GM21515 (cell line): ENCODE measurements at regions not wholly inside any gene's neighbourhood (a gene's known extent, or its start where the extent isn't known, plus 50 kb on each side); places are given as distances from the start of the nearest gene placed in this dataset.

Experiments
- ATAC-seq: cut with Tn5 transposase; IDR thresholded peaks from one replicate; pipeline ENCODE4 v1.9.1; 2021; ENCODE audit not compliant: unreplicated experiment

DNA sequence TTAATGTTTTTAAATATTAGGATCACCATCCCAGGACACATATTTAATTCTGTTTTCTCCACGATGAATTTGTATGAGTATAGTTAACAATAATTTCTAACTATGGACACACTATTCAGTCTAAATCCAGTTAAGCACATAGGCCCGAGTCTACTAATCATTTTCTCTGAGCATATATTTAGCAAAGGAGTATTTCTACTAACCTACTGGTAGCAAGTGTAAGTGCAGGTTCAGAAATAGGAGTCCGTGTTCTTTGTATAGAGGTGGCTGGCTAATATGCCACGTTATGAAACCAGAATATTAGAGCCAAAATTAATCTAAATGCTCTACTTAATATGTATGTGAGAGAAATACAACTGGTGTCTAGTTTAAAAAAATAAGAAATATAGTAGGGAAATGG lies 416.6 kb upstream of the NXPH2 start:
- ATAC-seq: no peak

DNA sequence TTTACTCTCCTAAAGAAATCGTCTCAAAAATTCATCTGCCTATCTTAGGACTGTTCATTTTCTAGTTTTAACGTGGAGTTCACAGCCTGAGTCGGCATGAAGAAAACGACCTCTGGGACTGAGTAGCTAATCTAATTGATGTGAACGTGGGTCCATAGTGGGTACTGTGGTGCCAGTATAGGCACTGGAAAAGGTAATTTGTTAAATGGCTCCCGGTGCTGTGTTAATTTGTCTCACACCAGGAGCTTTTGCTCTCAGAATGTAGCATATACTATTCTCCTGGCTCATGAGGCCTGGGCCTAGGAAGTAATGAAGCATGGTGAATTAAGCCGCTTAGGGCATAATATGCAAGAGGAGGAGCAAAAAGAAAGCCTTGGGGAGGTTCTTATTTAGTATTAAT lies 414.4 kb upstream of the NXPH2 start:
- ATAC-seq: no peak

DNA sequence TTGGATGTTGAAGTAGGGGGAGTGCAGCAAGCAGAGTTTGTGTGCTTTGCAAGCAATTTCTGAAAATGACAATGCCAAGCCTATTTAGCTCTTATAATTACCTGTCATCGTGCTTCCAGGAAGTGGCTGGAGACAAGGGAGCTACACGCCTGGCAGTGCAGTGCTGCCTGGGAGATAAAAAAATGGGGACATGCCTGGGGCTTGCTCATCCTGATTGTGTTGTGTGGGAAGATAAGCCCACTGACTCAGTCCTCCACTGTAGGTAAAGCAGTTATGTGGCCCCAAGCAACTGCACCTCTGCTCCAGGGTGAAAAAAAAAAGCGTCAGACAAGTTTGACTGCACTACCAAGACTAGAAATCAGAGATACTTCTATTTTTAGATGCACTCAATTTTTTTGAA lies 396.9 kb upstream of the NXPH2 start:
- ATAC-seq: no peak

DNA sequence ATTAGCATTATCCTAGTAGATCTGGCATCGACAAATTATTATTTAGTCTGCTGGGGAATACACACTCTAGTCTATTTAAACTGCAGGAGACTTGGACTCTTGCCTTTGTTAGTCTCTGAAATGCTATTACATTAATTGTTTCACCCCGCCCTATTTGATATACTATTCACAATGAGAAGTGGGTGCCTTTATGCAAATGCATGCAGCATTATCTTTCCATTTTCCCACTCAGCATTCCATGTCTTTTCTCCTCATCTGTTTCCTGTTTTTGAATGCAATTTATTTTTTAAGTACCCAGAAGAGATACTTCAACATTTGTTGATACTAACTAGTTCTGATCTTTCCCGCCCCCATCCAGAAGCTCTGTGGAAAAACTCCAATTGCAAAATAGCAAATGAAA lies 395.3 kb upstream of the NXPH2 start:
- ATAC-seq: no peak

DNA sequence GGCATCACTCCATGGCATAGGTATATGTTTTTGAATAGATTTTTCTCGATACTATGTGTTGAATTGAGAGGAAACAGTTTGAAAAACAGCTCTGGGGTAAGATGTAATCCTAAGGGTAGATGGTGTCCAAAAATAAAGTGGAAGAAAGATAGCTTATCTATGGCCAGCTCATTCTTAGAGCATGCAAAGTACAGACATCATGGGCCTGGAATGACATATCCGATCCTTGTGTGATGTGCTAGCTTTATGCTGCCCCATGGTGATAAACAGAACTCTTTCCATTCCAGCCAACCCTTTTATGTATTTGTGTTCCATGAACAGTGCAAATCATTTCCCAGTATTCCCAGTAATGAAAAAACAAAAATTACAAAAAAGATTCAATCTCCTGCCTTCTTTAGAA lies 390.2 kb upstream of the NXPH2 start:
- no peak for ATAC-seq

DNA sequence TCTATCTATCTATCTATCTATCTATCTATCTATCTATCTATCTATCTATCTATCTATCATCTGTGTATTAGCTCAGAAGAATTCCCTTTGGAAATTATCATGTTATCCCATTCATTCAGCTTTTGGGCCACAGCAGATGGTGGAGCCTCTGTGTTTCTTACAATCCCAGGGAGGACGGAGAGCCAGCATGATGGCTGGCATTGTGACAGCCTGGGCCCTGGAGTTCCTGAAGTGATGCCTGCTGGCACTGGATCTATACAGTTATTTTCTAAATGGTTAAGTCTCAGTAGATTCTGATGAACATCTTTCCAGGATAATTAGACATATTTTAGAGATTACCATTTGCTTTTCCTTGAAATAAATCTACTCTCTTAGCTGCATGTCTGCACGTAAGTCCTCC lies 385.4 kb upstream of the NXPH2 start:
- no peak for ATAC-seq

DNA sequence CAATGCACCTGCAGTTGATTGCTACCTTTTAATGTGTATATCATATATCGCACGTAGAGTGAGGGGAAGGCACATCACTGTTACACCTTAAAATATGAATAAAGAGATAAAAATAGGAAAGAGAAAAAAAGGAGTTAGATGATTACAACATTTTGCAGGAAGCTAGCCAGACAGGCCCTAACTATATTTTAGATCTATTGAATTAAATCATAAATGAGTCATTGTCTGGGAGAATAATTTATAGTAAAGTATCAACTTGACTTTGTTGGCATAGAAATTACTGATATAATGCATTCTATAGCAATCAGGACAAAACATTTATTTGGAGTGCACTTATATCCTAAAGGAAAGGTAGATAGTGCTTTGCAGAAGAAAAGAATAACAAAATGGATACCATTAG lies 384.9 kb upstream of the NXPH2 start:
- ATAC-seq: no peak

DNA sequence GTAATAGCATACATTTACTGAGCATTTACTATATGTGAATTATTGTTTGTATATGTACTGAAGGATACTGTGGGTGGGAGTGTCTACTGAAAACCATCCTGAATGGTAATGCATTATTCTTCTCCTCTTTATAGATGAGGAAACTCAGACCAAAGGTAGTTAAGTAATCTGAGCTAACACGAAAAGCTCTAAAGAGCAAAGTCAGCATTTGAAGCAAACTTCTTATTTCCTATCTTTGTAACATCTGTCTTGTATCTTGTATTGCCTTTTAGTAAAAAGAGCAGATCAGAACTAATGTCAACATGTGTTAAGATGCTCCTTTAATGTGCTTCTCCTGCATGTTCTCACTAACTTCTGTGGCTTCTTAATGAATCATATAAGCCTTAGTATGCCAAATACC lies 382.8 kb upstream of the NXPH2 start:
- ATAC-seq: no peak

DNA sequence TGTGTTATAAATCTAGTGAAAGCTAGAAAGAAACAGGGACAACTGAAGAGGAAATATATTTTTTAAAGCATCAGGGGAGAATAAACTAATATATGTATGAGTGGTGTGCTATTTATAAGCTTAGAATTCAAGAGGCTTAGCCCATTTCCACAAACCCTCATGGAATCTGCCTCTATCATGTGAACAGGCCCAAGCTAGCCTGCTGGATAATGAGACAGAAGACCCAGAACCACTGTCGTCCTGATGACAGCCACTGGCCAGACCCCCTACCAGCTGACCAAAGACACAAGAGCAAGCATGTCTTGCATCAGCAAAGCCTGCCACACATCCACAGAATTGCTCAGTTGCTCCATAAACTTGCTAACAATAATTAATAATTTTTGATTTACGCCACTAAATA lies 382.3 kb upstream of the NXPH2 start:
- ATAC-seq: no peak

DNA sequence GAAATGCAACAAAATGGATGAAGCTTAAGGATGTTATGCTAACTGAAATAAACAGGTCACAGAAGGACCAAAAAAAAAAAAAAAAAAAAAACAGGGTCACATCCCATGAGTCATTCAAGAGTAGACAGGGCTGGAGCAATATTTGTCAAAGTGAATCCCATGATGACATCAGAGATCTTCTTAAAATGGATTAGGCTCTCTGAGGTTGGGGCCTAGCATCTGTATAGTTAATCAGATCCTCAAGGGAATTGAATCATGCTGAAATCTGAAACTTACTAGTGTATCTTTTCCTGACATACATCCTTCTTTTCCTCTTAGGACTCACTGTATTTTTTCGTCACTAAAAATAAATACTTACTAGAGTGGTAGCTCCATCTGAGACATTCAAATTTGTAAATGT lies 380.6 kb upstream of the NXPH2 start:
- no peak for ATAC-seq

DNA sequence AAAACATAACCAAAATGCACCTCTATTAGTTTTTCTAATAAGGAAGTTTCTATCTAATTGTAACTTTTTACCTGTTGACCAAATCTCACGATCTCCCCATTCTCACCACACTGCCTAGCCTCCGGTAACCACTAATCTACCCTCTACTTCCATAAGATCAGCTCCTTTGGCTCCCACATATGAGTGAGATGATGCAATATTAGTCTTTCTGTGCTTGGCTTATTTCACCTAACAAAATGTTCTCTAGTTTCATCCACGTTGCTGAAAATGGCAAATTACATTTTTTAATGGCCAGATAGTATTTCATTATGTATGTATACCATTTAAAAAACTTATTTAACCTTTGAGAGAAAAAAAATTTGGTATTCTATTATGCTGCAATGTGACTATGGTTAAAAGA lies 379.0 kb upstream of the NXPH2 start:
- ATAC-seq: no peak

DNA sequence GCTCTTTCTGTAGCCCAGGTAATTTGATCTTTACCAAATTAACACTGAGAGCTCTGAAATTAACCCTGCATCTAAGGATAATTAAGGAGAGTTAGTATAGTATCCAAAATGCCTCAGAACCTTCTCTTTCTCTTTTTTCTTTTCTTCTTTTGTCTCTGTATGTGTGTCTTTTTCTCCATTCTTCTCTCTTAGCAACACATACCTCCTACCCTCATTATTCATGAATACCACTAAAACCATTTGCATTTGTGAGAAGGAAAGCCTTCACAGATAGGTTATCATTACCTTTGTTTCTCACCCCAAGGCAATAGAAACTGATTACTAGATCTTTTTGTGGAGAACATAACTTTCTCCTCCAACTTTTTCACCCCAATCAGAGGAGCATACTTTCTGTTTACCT lies 376.5 kb upstream of the NXPH2 start:
- no peak for ATAC-seq

DNA sequence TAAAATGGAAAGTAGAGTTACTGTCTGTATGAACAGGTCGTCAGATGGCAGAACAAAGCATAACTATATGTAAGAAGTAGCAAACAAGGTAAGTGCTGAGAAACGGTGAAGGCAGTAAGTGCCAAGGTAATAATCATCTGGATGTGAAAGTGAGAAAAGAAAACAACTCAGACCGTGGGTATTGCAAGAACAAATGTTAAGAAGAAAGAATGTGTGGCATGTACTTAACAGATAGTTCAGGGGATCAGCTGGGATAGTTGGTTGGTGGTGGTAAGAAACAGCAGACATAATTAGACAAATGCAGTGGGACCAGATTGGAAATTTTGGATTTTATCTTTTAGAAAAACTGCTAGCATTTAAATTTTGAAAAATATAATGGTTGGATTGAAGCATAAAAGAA lies 375.8 kb upstream of the NXPH2 start:
- no peak for ATAC-seq

DNA sequence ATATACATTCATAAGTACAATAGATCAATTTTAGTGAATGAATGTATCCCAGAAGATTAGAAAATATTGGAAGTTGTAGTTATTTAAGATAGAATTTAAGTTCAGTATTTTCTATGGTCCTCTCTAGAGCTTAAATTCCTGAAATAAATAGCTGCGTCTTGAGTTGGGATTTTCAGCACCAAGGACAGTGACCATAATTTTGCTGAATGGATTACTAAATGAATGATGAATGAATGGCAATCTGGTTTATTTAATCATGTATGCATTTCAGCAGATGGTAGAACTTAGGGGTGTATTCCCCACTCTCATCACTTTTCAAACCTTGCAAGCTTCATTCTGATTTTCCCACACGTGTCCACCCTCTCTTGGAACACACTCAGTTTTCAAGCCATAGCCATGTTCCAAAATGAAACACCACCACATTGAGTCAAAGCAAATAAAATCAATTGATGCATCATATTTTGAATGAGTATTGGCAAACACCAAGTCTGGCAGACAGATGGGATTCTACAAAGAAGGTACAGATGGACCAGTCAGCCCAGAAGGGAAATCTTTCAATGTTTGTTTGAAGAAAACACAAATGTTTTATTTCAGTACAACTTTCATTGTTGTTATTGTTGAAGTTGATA lies 362.2 kb upstream of the NXPH2 start:
- no peak for ATAC-seq

DNA sequence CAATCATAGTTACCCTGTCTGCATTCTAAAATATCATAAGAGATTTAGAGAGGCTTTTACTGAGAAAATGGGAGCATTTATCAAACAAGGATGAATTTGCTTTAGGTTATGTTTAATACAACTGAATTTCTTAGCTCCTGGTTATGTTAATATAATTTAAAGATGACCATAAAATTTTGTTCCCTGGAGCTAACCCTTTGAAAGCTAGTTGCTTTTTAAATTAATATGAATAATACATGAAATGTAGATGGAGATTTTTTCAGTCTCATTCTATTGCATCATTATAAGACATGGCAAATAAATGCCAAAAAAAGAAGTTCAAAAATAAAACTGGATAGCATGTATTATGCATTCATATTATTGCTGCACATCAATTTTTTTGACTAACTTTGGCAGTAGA lies 344.1 kb upstream of the NXPH2 start:
- ATAC-seq: no peak

DNA sequence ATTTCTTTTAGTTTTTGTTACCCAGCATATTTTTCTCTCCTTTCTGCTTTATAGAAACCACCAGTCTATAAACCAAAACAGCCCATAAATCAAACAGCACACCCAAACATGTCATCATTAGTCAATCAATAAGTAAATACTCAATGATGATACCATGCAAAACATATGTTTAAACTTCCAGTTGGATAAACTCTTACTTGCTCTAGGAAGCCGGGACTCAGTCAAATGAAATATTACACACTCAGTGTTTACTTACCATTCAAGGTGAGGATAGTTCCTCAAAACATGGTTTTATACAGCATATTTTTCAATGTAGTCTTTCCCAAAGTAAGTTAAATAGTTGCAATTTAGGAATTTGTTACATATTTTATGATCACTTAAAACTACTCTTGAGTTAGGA lies 343.6 kb upstream of the NXPH2 start:
- no peak for ATAC-seq

DNA sequence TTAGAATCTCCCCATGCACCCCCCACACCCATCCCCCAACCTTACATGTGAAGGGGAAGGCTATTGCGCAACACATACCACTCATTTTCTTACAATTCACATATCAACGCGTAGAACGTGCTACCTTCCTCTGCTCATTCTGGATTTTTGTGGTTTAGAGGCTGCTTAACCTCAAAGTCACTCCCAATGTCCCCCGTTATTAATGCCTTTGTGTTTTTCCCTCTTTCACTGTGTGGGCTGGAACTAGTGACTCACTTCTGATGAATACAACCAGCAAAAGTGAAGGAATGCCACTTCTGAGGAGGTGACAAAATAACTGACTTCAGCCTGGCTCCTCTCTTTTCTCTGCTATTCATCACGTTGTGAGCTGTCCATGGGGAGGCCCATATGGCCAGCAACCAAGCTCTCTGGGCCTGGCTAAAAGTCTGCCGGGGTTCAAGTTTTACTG lies 342.5 kb upstream of the NXPH2 start:
- no peak for ATAC-seq

DNA sequence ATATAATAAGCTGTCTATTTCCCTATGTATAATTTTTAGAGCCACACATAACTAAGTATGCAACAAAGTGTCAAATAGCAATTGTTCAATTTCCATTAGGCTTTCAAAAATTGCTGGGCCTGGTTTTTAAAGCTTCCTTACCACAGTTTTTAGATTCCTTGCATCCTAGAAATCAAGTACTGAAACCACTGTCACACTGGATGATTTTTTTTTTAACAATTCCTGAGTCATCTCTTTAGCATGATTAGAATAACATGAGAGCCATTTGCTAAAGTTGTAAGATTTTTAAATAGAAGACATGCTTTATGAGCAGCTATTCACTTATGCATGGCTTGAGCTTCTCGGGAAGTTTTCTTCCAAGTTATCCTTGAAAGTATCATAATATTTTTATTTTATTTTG lies 319.5 kb upstream of the NXPH2 start:
- no peak for ATAC-seq

DNA sequence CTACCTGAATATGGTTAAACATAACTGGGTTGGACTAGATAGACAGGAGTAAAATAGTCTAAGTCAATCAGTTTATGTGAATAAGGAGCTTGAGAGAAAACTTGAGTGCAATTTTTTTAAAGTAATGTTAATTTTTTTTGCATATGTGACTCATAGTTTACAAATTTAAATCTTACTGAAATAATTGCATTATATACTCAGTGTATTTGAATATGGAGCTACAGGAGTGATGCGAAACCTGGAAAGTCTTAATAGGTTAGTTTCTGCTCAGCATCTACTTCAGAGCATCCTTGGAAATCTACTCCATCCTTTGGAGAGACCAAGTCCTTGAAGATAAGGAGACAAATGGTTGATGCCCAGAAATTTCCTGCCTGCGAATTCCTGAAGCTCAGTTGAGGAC lies 318.8 kb upstream of the NXPH2 start:
- ATAC-seq: no peak

DNA sequence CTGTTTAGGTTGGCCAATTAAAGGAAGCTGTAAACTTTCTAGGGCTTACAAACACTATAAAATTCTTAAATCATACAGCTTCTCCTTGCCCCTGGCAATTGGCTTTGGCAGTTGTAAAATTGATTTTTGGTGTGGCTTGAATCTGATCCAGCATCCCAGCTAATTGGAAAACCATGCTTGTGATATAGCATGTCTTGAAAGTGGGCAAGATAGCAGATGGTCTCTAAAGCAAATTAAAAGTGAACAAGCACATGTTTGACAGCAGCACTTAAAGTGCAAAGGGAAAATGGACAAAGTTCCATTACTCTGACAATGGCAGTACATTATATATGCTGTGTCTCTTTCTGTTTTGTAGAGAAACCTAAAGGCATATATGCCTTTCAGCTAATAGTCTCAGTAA lies 302.9 kb upstream of the NXPH2 start:
- ATAC-seq: no peak

DNA sequence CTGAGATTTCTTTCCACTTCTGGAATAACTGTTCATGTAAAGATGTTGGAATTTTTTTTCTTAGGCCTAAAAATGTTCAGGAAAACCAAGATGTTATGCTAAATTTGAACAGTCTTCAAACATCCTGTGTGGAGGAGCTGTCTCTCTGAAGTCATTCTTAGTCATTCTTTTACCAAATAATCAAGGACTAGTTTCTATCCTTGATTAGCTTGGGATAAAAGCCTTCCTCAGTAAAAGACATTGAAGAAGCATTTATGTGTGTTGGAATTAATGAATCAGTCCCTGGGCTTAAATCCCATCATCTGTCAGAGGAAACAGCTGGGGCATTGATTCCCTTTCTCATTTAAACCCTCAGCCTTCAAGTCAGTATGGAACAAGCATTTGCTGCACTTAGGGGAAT lies 300.1 kb upstream of the NXPH2 start:
- no peak for ATAC-seq

DNA sequence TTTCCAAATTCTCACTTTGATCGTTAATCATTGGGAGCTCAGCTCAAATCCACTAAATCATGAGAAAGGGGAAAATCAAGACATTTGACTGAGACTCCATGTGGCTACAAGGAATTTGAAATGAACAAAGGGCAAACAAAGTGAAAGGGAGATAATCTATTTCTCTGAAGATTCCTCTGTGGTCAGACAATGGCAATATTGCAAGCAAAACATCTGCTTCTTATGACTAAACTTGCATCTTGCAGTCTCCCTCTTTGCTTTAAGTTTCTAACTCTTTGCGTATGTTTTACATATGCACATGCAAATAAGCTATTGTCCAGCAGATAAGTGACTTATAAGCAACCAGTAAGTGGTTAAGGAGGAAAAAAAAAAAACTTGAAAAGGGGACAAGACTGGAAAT lies 299.1 kb upstream of the NXPH2 start:
- no peak for ATAC-seq

DNA sequence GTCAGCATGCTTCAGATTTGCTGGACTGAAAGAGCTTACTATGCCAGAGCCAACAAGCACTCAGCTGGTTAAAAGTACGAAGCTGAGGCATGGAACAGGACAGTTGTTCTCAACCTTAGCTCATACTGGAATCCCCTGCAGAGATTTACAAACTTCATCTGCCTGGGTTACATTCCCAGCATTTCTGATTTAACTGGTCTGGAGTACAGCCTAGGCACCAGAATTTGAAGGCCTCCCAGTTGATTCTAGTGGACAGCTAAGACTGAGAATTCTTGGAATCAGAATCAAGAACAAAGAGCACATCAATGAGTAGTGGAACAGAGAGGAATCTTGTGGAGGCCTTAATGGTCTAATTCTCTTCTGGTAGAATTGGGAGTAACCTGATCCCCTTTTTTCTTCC lies 298.2 kb upstream of the NXPH2 start:
- no peak for ATAC-seq
